ENCODE measurements at regions not wholly inside any gene's neighbourhood (a gene's known extent, or its start where the extent isn't known, plus 50 kb on each side); places are given as distances from the start of the nearest gene placed in this dataset.

DNA sequence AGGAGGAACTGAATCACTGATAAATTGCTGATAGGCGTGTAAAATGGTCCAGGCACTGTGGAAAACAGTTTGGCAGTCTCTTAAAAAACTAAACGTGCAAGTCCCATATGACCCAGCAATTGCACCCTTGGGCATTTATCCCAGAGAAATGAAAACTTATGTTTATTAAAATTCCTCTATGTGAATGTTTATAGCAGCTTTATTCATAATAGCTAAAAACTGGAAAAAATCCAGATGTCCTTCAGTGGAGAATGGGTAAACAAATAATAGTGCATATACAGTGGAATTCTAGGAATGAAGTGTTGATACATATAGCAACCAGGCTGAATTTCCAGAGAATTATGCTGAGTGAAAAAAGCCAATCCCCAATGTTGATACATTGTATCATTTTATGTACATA, 482.2 kb upstream of the PDZRN3 start:
- Histone ChIP-seq H3K27me3 (no peaks in the 10 kb centered on the region), H3K36me3 (no peaks in the 10 kb centered on the region), H3K4me3 (no peak overlapping the region), H3K9me3 (no peaks in the 10 kb centered on the region)
- DNase-seq, result peak; percentile 5

DNA sequence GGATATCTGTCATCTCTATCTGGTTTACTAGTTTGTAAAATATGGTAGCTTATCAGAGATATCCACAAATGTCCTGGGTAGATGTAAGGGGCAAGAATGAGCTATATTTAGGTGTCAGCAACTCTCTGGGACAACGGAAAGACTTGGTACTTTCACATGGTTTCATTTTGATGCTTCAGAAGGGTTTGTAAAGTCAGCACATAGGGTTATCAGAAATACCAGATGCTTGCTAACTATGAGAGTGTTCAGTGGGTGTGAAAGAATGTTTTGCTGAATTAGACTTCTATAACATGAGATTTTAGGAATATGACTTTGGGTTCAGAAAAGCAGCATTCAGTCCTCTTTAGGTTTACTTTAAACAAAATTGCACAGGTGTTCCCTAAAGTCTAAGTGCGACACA, 466.5 kb upstream of the PDZRN3 start:
- no peaks in the 10 kb centered on the region for H3K36me3 ChIP-seq
- no peak for DNase-seq
- H3K4me3 ChIP-seq, result no peak overlapping the region
- H3K9me3 ChIP-seq, result no peaks in the 10 kb centered on the region
- H3K27me3 ChIP-seq, result no peaks in the 10 kb centered on the region

DNA sequence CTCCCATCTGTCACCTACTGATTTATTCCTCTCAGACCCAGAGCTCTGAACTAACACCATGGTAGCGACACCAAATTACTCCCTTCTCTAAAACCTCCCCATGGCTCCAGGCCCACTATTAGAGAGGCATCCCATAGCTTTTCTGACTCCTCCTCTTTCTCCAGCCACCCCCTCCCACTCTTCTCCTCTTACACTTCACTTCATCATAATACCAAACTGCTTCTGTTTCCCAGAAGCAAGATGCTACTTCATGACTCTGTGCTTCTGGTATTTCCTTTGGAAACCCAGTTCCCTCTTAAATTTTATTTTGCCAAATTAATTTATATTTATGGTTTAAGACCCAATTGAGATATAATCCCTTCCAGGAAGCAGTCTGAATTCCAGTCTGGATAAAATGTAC, 465.1 kb upstream of the PDZRN3 start:
- DNase-seq, result peak; percentile 10
- Histone ChIP-seq H3K9me3 (no peaks in the 10 kb centered on the region), H3K4me3 (no peak overlapping the region), H3K27me3 (no peaks in the 10 kb centered on the region), H3K36me3 (no peaks in the 10 kb centered on the region)

- H3K36me3 ChIP-seq, result no peaks in the 10 kb centered on the region
- no peaks in the 10 kb centered on the region for H3K9me3 ChIP-seq
- no peak overlapping the region for H3K4me3 ChIP-seq
- no peak for DNase-seq
- H3K27me3 ChIP-seq, result no peaks in the 10 kb centered on the region
Measured at GRCh38 chr3:74080056-74080461, 455.3 kb upstream of the PDZRN3 start.

- DNase-seq, result no peak
- Histone ChIP-seq H3K4me3 (no peak overlapping the region), H3K9me3 (no peaks in the 10 kb centered on the region), H3K36me3 (no peaks in the 10 kb centered on the region), H3K27me3 (no peaks in the 10 kb centered on the region)
Measured at GRCh38 chr3:74075241-74075640, 450.5 kb upstream of the PDZRN3 start.

DNA sequence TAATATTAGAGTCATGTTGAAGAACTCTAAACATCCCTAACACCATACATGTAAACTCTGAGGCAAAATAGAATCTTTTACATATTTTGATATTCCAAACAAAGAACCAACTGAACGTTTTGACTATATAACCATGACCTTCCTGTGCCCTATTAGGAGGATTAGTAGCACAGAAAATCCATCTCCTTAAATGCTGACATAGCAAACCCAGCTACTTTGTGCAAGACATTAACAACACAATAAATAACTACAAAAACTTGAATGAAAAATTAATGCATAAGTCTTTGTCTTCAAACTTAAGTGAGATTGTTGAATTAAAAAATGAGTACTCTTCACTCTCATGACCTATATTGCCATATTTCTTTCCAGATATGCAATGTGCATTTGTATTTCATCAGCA, 450.0 kb upstream of the PDZRN3 start:
- no peak for DNase-seq
- no peaks in the 10 kb centered on the region for H3K9me3 ChIP-seq

GRCh38 chr3:74067296-74067695, 442.6 kb upstream of the PDZRN3 start:
- H3K4me3 ChIP-seq, result no peak overlapping the region
- H3K9me3 ChIP-seq, result no peaks in the 10 kb centered on the region
- no peaks in the 10 kb centered on the region for H3K36me3 ChIP-seq
- H3K27me3 ChIP-seq, result no peaks in the 10 kb centered on the region
- no peak for DNase-seq

More for the DNA sequence above, 450.0 kb upstream of the PDZRN3 start:
- Histone ChIP-seq H3K4me3 (no peak overlapping the region), H3K27me3 (no peaks in the 10 kb centered on the region), H3K36me3 (no peaks in the 10 kb centered on the region)

DNA sequence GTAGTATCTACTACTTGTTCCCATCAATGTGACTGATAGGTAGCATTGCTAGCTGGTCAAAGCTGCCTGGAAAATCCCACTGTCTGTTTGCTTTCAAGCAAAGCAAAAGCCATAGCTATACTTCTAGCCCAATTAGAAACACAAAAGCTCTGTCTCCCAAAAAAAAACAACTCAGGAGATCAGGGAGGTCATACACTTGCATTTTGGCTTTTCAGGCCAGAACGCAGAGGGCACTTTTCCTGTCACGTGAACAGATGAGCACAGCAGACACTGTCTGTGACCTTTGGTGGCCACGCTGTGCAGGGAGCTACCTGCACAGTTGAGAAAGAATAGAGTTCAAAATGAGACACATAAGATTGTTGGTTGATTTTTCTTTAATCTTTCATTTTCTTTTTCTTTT, 441.7 kb upstream of the PDZRN3 start:
- no peak for DNase-seq
- Histone ChIP-seq H3K27me3 (no peaks in the 10 kb centered on the region), H3K9me3 (no peaks in the 10 kb centered on the region), H3K4me3 (no peak overlapping the region), H3K36me3 (no peaks in the 10 kb centered on the region)

DNA sequence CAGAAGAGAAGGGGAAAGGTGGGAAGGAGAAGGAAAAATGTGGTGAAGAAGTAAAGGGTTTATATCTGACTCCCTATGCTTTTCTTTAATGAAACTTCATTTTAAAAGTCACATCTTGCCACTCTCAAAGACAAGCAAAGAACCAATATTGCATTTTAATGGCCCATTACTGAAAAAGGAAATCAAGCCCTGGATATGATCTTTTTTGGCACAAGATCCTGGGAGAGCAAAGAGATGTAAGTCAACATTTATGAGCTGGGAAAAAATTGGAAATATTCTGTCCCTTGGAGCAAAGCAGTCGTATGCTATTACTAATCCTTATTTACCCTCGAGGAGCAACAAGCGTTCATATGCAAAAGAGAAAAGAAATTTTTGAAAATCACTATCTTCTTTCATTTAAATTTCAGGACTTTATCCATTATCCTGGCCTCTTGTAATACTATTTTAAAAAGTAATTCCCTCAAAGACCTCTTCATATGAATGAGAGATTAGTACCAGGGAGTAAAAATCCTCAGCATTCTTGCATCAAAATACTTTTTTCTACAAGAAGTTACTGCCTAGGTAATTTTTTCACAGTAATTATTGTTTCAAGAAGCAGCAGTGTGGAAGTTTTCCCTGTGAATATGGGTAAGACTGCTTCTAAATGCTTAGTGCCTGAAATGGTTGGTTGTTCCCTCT, 435.3 kb upstream of the PDZRN3 start:
- H3K4me3 ChIP-seq, result no peak overlapping the region
- no peak for DNase-seq
- H3K9me3 ChIP-seq, result no peaks in the 10 kb centered on the region
- H3K27me3 ChIP-seq, result no peaks in the 10 kb centered on the region
- no peaks in the 10 kb centered on the region for H3K36me3 ChIP-seq

DNA sequence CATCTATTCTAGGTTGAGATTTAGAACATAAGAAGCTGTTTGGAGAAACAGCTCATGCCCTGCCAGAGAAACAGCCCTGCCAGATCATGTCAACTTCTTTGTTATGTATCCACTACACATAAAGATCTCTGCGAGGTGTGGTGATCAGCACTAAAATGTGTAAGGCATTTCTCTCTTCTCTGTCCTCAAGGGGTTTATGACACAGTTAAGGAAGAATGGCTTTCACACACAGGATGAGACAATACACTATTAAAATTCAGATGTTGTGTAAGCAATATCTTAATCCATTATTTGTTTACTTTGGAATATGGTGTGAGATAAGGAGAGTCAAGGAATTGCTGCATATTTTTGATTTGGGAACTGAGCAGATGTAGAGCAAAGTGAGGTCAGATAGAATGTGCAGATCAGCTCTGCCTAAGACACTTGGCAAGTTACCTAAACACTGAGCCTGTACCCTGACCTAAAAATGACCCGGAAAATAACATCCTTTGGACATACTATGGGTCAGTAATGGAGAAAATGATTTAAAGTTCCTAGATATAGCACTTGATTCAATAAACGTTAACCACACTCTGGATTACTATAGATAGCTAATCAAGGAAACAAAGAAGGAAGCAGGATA, 434.7 kb upstream of the PDZRN3 start:
- no peak overlapping the region for H3K4me3 ChIP-seq
- no peaks in the 10 kb centered on the region for H3K27me3 ChIP-seq
- DNase-seq, result no peak
- no peaks in the 10 kb centered on the region for H3K9me3 ChIP-seq
- H3K36me3 ChIP-seq, result no peaks in the 10 kb centered on the region

DNA sequence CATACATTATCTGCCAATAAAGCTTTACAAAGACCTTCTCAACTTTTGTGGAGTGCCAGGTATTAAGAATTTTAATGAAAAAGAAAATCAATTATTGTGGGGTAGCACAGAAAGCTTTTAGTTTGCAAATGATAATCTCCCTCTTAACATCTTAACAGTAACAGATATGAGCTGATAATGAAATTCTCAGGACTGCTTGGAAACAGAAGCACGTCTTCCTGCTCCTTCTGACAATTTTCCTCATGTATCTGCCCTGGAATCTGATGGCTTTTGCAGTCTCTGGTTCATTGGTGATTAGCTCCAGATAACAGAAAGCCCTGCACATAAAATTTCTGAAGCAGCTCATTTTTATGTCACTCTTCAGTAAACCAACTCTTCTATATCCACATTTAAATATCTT, 432.4 kb upstream of the PDZRN3 start:
- Histone ChIP-seq H3K36me3 (no peaks in the 10 kb centered on the region), H3K9me3 (no peaks in the 10 kb centered on the region), H3K27me3 (no peaks in the 10 kb centered on the region), H3K4me3 (no peak overlapping the region)
- no peak for DNase-seq

DNA sequence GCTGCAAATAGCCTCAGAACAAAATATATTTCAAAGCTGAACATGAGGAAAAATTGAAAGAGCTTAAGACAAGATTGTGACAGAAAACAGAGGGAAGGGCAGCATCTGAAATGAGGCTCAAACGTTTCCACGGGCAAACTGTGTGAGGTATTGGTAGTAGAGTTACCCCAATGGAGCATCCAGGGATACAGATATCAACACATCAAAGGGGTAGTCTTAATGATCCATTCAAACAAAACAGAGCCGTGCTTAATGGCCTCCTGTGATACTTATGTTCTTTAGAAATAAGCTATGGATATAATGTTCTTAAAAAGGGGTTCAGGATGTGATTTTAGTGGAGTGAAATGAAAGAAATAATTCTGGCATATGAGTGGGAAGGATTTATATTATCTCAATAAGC, 430.3 kb upstream of the PDZRN3 start:
- Histone ChIP-seq H3K36me3 (no peaks in the 10 kb centered on the region), H3K9me3 (no peaks in the 10 kb centered on the region)

DNA sequence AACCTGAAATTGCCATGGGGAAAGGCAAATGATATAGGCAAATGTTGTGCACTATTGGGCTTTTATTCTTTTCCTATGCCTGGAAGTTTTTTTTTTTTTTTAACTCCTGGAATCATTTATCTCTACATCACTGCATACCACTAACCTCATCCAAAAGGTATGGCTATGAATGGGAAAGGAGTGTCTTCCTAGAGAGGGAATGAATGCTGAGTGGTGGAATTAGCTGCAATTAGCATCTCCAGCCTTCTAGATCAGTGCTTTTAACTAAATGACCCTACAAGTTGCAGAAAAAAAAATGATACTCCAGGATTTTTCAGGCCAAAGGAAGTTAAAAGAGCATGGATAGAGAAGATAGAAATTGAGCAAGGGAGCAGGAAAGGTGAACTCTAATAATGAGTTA, 429.8 kb upstream of the PDZRN3 start:
- H3K36me3 ChIP-seq, result no peaks in the 10 kb centered on the region
- H3K27me3 ChIP-seq, result no peaks in the 10 kb centered on the region
- H3K9me3 ChIP-seq, result no peaks in the 10 kb centered on the region
- no peak overlapping the region for H3K4me3 ChIP-seq
- no peak for DNase-seq

More for the DNA sequence above, 430.3 kb upstream of the PDZRN3 start:
- Histone ChIP-seq H3K4me3 (no peak overlapping the region), H3K27me3 (no peaks in the 10 kb centered on the region)
- DNase-seq, result no peak

DNA sequence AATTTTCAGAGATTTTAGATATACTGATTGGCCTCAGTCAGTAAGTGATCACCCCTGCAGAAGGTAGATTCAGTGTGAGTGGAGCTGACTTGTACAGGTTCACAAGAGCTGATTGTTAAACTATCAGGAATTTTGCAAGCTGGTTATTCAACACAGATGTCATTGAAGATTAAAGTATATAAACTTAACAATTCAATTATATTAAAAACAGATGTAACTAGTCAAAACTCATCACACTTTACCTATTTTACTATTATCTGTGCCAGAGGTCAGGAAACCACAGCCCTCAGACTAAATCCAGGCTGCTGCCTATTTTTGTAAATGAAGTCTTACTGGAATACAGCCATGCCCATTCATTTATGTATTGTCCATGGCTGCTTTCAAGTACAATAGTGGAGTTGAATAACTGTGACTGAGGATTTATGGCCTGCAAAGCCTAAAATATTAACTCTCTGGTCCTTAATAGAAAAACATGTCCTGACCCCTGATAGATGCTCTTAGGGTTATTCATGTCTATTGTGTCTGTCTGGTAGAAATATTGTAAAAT, 429.3 kb upstream of the PDZRN3 start:
- no peaks in the 10 kb centered on the region for H3K27me3 ChIP-seq
- no peak for DNase-seq
- no peak overlapping the region for H3K4me3 ChIP-seq
- H3K36me3 ChIP-seq, result no peaks in the 10 kb centered on the region
- no peaks in the 10 kb centered on the region for H3K9me3 ChIP-seq

- DNase-seq, result no peak
- H3K27me3 ChIP-seq, result no peaks in the 10 kb centered on the region
- no peak overlapping the region for H3K4me3 ChIP-seq
- H3K36me3 ChIP-seq, result no peaks in the 10 kb centered on the region
- no peaks in the 10 kb centered on the region for H3K9me3 ChIP-seq
Measured at GRCh38 chr3:74049444-74049843, 424.7 kb upstream of the PDZRN3 start.

DNA sequence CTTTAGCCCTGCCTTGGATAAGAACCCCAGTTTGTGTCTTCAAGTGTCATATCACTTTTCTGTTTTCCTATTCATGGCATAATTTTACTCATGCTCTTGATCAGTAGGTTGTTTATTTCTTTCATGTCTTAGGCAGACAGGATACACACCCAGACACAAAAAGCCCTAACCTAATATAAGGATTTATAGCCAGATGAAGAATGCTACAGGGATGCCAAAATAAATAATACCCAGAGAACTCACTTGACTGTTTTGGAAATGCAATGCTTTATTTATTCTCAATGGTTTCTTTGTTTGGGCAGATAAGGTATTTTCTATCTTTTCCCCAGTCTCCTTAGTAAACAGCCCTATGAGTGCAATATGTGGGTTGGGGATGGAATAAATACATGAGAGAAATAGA, 424.0 kb upstream of the PDZRN3 start:
- H3K27me3 ChIP-seq, result no peaks in the 10 kb centered on the region
- no peaks in the 10 kb centered on the region for H3K36me3 ChIP-seq
- DNase-seq, result no peak
- H3K4me3 ChIP-seq, result no peak overlapping the region
- H3K9me3 ChIP-seq, result no peaks in the 10 kb centered on the region

DNA sequence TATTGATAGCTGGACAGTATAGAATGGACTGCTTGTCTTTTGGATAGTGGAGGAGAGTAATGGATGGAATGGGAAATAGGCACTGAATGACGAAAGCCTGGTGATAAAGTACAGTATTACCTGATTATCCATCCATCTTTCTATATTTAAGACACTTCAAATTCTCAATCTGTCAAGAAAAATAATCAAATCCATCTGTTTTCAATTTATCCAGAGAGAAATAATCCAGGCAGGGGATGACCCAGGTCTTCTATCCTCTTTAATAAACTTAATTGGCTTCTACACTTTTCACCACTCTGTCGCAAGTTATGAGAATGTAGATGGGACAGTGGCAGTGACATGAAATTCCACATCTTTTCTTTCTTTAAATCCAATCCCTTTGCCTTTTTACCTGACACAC, 420.3 kb upstream of the PDZRN3 start:
- Histone ChIP-seq H3K27me3 (no peaks in the 10 kb centered on the region), H3K9me3 (no peaks in the 10 kb centered on the region), H3K4me3 (no peak overlapping the region), H3K36me3 (no peaks in the 10 kb centered on the region)
- no peak for DNase-seq

- Histone ChIP-seq H3K4me3 (no peak overlapping the region), H3K9me3 (no peaks in the 10 kb centered on the region)
Measured at GRCh38 chr3:74041068-74041675, 416.4 kb upstream of the PDZRN3 start.

More at GRCh38 chr3:74041068-74041675, 416.4 kb upstream of the PDZRN3 start:
- no peaks in the 10 kb centered on the region for H3K36me3 ChIP-seq
- no peak for DNase-seq
- no peaks in the 10 kb centered on the region for H3K27me3 ChIP-seq

All from MG63 (cell line).